Right lobe of liver (tissue), 4 donors: ENCODE measurements at regions not wholly inside any gene's neighbourhood (a gene's known extent, or its start where the extent isn't known, plus 50 kb on each side); places are given as distances from the start of the nearest gene placed in this dataset.

Experiments
- CTCF ChIP-seq, 4 donors: fragments of 200-600 bp in 3 of 4; fragments of 450-650 bp in 1 of 4; IDR thresholded peaks; one replicate each; pipeline versions ENCODE4 v1.5.1 to v1.8.0; 2016 to 2022; ENCODE audit warnings: antibody characterized with exemption in 4 of 4, mild to moderate bottlenecking in 2 of 4
- POLR2A ChIP-seq: fragments of 450-650 bp; IDR thresholded peaks from one replicate; pipeline ENCODE4 v1.6.1; 2017; ENCODE audit warnings: antibody characterized with exemption, mild to moderate bottlenecking
- donor health status: DM: no; HTN: no; CAD: no.
- donor health status: DM: no; HTN: no; CAD: no.
- donor health status: DM: no; HTN: yes; CAD: no.

GRCh38 chr12:58342736-58343135, 401.4 kb downstream of the ATP23 start:
- TF ChIP-seq POLR2A, result no peak
- no peak for TF ChIP-seq CTCF (IDR thresholded peaks at IDR 0.05)
